Glomerular visceral epithelial cell (primary cell): ENCODE measurements at regions not wholly inside any gene's neighbourhood (a gene's known extent, or its start where the extent isn't known, plus 50 kb on each side); places are given as distances from the start of the nearest gene placed in this dataset.

Experiments used
- DNase-seq: peaks from one replicate; pipeline ENCODE4 v3.0.0-alpha.2; 2016; ENCODE audit errors: extremely low spot score

- DNase-seq: no peak
These were observed 133.3 kb downstream of the MGAT5B start for GRCh38 chr17:77001487-77001886.

DNA sequence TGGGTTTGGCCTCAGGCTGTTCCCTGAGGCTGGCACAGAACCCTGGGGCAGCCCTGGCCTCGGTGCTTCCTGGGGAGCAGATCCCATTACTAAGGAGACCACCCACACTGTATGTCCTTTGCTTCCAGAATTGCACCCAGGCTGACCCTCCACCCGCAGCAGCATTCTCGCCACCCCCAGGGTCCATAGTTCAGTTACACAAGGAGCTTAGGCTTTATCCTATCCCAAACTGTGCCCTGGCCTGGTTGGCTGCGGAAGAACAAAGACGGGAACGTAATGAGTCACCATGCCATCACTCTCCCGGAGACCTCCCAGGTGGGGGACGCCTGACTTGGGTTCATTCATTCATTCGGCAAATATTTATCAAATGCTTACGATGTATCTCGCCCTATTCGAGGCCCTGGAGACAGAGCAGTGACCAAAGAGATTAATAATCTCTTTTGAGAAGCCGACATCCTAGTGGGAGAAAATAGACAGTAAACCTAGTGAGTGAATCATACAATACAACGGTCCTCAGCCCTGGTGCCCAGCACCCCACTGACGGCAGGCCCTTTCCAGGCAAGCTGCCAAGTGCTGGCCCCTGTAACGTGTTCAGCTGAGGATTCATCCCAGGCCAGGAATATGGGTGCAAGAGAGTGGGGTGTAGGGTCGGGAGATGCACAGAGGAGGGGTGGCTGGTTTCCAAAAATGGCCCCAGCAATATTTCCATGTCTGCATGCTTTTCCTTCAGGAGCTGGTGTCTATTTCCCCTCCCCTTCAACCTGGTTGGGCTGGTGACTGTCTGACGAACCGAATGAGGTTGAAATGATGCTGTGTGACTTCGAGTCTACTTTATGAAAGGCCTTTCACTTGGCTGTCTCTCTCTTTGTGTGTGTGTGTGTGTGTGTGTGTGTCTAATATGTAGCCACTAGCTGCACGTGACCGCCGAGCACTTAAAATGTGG is 134.2 kb downstream of the MGAT5B start:
- peak; percentile 93 for DNase-seq

DNA sequence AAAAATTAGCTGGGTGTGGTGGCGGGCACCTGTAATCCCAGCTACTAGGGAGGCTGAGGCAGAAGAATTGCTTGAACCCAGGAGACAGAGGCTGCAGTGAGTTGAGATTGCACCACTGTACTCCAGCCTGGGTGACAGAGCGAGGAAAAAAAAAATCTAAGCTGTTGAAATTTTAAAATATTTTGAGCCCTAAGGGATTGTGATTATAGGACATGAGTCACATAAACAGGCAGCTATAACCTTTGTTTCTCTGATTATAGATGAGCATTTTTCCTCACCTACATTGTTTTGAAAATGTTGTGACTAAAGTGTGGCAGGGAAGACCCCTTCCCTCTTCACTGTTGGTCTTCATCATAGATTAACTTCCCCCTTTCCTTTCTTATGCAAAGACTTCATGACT is 135.5 kb downstream of the MGAT5B start:
- DNase-seq: no peak

DNA sequence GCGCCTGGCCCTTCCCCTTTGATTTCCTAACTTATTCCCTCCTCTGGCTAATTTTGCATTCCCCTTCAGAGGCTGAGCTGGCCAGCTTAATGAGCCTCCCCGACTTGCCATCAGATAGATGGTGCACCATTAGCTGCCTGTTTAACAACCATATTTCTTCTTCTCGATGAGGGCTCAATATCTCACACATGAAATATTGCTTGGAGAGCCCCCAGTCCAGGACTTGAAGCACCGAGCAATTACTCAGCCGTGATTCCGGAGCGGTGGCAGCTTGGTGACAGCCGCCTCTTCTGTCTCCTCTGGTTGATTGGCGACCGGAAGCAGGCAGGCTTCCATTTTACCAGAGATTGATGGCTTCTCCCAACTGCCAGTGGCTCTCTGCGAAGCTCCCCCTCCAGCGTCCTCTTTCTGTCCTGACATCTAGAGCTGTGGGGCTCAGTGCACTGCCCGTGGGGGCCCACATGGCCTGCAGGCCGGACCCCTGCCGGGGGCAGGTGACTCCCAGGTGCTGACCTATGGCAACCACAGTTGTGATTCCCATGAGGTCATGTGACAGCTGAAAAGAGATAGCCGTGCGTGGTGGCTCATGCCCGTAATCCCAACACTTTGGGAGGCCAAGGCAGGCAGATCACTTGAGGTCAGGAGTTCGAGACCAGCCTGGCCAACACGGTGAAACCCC is 133.7 kb upstream of the SEC14L1 start:
- no peak for DNase-seq

GRCh38 chr17:77009877-77010276 is 130.9 kb upstream of the SEC14L1 start:
- DNase-seq: no peak

DNA sequence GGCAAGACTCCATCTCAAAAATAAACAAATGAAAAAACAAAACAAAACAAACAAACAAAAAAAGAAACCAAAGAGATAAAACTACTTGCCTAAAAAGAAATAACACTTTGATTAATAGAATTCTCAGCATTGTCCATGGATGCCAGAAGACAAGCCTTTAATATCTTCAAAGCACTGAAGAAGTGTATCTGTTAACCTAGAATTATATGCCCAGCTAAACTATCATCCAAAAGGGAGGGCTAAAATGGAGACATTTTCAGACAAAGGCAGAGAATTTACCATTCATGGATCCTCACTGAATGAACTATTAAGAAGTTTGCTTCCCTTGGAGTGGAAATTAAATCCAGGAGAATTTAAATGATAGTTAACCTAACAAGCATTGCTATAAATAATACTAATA is 130.1 kb upstream of the SEC14L1 start:
- no peak for DNase-seq

DNA sequence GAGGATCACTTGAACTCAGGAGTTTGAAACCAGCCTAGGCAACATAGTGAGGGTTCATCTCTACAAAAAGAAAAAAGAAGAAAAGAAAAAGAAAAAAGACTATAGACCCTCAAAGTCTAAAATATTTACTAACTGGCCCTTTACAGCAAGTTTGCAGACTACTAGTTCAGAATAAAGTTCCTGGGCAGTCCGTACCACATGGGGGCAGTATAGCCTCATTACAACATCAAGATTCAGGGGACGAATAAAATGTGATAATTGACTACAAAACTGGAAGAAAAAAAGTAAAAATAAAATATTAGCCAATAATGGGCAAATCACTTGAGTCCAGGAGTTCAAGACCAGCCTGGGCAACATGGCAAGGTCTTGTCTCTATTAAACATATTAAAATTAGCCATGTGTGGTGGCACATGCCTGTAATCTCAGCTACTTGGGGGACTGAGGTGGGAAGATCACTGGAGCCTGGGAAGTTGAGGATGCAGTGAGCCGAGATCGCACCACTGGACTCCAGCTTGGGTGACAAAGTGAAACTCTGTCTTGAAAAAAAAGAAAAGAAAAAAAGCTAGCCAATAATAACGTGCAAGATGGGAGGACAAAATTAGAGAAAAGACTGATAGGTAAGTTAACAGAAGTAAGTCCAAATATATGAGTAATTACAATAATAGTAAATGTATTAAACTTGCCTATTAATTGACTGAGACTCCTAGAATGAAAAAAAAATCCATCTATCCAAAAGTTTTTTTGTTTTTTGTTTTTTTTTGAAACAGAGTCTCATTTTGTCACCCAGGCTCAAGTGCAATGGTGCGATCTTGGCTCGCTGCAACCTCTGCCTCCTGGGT is 129.4 kb upstream of the SEC14L1 start:
- peak; percentile 22 for DNase-seq

- no peak for DNase-seq
These were observed 122.3 kb upstream of the SEC14L1 start for GRCh38 chr17:77018504-77018903.

DNA sequence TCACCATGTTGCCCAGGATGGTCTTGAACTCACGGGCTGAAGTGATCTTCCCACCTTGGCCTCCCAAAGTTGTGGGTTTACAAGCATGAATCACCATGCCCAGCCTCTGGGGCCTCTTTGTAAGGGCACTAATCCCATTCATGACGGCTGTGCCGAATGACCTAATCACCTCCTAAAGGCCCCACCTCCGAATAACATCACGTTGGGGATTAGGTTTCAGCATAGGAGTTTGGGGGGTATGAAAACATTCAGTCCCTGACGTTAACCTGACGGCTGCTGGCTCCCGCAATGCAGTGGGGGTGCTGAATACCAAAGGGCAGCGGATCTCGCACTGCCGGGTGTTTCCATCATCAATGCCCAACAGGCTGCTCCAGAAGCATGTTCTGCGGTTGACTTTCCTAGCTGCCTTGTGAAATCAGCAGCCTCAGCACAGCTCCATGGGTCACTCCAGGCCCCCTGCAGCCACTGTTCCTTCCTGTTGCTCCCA is 120.8 kb upstream of the SEC14L1 start:
- DNase-seq: peak; percentile 75

- no peak for DNase-seq
These were observed 119.8 kb upstream of the SEC14L1 start for GRCh38 chr17:77020973-77021372.

GRCh38 chr17:77022766-77023165 is 118.0 kb upstream of the SEC14L1 start:
- no peak for DNase-seq

- no peak for DNase-seq
These were observed 115.0 kb upstream of the SEC14L1 start for GRCh38 chr17:77025781-77026180.

DNA sequence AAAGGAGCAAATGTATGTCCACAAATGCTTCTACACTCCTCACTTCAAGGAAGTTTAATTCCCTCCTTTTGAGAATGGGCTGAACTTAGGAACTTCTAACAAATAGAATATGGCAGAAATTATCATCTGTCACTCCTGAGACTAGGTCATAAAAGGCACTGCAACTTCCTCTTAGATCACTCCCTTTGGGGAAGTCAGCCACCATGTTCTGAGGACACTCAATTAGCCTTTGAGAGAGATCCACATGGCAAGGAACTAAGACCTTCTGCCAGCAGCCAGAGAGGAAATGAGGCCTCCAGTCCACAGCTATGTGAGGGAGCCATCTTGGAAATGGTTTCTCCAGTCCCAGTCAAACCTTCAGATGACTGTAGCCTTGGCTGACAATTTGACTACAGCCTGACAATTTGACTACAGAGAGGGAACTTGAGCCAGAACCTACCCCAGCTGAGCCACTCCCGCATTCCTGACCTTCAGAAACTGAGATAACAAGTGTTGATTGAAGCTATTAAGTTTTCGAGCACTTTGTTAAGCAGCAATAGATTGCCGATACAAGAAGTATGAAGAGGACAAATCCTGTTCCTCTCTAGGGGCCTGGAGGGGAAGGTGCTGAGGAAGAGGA is 113.4 kb upstream of the SEC14L1 start:
- DNase-seq: no peak

GRCh38 chr17:77028900-77029299 is 111.9 kb upstream of the SEC14L1 start:
- DNase-seq: no peak

DNA sequence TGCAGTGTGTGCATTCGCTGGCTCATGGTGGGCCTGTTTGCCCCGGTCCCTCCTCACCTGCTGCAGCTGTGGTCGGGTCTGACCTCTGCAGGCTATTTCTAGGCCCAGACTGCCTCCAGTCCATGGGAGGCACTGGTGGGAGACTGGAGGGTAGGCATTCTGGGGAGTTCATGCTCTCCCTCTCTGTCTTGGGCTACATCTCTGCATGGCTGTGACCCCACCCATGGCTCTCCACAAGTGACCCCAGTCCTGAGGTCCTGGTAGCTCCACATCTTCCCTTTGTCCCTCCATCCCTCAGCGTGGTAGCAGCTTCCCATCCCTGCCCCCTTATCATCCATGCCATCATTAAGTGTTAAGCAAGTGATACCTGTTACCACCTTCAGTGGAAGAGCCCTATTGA is 107.8 kb upstream of the SEC14L1 start:
- no peak for DNase-seq

GRCh38 chr17:77033892-77034404 is 106.8 kb upstream of the SEC14L1 start:
- DNase-seq: no peak

- DNase-seq: no peak
These were observed 105.9 kb upstream of the SEC14L1 start for GRCh38 chr17:77034677-77035424.

DNA sequence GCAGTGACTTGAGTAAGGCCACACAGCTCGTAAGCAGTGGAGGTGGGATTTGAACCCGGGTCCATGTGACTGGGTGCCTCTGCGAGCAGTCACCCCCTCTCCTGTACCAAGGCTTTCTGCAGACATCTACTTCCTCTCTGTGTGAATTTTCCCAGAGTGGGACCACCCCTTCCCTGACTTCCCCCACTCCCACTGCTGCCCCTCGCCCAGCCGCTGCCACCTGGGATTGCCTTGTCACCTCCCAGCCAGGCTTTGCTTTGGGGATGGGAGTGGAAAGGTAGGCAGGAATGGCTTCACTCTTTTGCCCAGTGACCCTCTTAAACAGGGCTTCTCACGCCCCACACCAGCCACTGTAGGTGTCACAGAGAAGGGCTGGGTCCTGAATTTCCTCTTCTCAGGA is 105.2 kb upstream of the SEC14L1 start:
- DNase-seq: no peak

DNA sequence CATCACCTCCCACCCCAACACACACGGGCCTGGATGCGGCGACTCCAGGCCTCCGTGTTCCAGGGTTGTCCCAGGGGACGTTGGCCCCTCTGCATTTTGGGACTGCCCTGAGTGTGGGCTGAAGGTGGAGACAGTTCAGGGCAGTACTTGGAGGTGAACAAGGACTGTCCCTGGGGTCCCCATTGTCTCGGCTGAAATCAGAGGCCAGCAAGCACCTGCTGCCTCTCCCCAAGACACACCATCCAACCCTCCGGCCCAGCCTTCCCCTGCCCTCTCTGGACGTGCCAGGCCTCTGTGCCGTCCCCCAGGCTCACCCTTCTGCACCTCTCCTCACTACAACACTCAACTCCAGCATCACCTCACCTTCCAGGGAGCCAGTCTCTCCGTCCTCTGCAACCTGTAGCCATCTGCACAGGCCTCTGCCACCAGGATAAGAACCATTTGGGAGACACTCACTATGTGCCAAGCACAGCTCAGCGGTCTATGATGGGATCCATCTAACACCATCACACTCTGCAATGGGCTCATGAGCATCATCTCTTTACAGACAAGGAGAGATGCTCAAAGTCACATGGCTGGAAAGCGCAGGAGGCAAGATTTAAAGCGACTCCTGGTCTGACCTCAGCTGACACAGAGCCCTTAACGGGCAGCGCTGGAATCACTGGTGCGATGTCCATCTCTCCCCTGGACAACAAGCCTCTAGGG is 104.5 kb upstream of the SEC14L1 start:
- DNase-seq: no peak

GRCh38 chr17:77036841-77037381 is 103.9 kb upstream of the SEC14L1 start:
- DNase-seq: no peak
